Heart left ventricle (tissue), 13 donors: ENCODE measurements at regions not wholly inside any gene's neighbourhood (a gene's known extent, or its start where the extent isn't known, plus 50 kb on each side); places are given as distances from the start of the nearest gene placed in this dataset.

Experiments
- CTCF ChIP-seq, 12 donors: fragments of 200-600 bp; sonication (generic) in 4 of 12; IDR thresholded peaks; one replicate each; pipeline versions ENCODE4 v1.5.0 to v1.8.0; 2018 to 2022; ENCODE audit warnings: antibody characterized with exemption in 12 of 12, mild to moderate bottlenecking in 5 of 12
- POLR2A ChIP-seq, 2 donors: fragments of 450-650 bp; IDR thresholded peaks; one replicate each; pipeline ENCODE4 v1.6.1; 2017; ENCODE audit warnings: antibody characterized with exemption in 2 of 2, mild to moderate bottlenecking in 2 of 2, moderate library complexity in 2 of 2
- donor health status: ischemic (EF 13 %, LVEDD 7.1; RV severe dilation, severe dysfunction).
- donor health status: DM: no; HTN: yes; CAD: no.
- donor health status: DM: no; HTN: no; CAD: no.
- donor health status: ischemic (EF 25% LVEDD 6.9; RV normal size, moderate dysfunction).
- donor health status: ischemic (EF 25% LVEDD 5.7; RV mildly dilated, moderate dysfunction).
- donor health status: ischemic (EF 35%, LVEDD 5.7; RV mildly dilated, moderate dysfunction).
- donor health status: nonischemic (EF 11% LVEDD 7.7; RV severe dilation, severe dysfunction).
- donor health status: DM: yes; HTN: yes; CAD: no.
- donor health status: PGD.
- donor health status: ischemic (EF 29% LVEDD 5.4; RV normal size, mild dysfunction).
- donor health status: nonischemic (EF 23%, LVEDD 6.1; RV moderate dilation, normal function).

DNA sequence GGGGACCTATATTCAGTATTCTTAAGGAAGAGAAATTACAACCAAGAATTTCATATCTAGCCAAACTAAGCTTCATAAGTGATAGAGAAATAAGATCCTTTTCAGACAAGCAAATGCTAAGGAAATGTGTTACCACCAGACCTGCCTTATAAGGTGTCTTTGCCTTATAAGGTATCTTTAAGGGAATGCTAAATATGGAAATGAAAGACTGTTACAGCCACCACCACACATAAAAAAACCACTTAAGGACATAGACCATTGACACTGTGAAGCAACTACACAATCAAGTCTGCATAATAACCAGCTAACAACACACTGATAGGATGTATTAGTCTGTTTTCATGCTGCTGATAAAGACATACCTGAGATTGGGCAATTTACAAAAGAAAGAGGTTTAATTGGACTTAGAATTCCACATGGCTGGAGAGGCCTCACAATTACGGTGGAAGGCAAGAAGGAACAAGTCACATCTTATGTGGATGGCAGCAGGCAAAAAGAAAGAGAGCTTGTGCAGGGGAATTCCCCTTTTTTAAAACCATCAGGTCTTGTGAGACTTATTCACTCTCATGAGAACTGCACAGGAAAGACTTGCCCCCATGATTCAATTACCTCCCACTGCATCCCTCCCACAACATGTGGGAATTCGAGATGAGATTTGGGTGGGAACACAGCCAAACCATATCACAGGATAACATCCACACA is 119.2 kb upstream of the LAMA2 start:
- TF ChIP-seq POLR2A (IDR thresholded peaks at IDR 0.05) (no peak), CTCF (IDR thresholded peaks at IDR 0.05) (no peak)
